ENCODE measurements at regions not wholly inside any gene's neighbourhood (a gene's known extent, or its start where the extent isn't known, plus 50 kb on each side); places are given as distances from the start of the nearest gene placed in this dataset.

GRCh38 chr18:7172611-7173010, 55.0 kb upstream of the LAMA1 start:
- Histone ChIP-seq H3K36me3 (ENCODE audit: control insufficient read depth in 1 of 2, insufficient read depth in 2 of 2, low read depth in 1 of 2, low read length in 2 of 2) (no peaks in the 10 kb centered on the region), H2AFZ (ENCODE audit: low read depth, low read length) (no peak overlapping the region), H4K91ac (ENCODE audit: low read length) (no peak overlapping the region), H3K79me1 (replicated peaks; ENCODE audit: low read length, poor library complexity, severe bottlenecking) (no peaks in the 10 kb centered on the region), H3K4me1 (ENCODE audit: control insufficient read depth, insufficient read depth, low read depth, low read length) (peaks cover 1% of the 10 kb centered on the region), H3K9me3 (ENCODE audit: control insufficient read depth, low read length) (no peaks in the 10 kb centered on the region), H2AK5ac (ENCODE audit: low read length, severe bottlenecking) (no peak overlapping the region), H3K18ac (ENCODE audit: low read depth in 1 of 2, low read length in 2 of 2) (no peak overlapping the region), H3K4me2 (ENCODE audit: low read length, poor library complexity, severe bottlenecking) (no peak overlapping the region), H4K8ac (ENCODE audit: low read length) (no peak overlapping the region), H3K14ac (ENCODE audit: low read length in 2 of 2) (no peak overlapping the region), H3K27me3 (ENCODE audit: control insufficient read depth in 1 of 2, insufficient read depth in 1 of 2, low read length in 2 of 2) (peaks cover 0 to 4% of the 10 kb centered on the region in 2 experiments), H2BK5ac (ENCODE audit: low read depth, low read length, poor library complexity, severe bottlenecking) (no peak overlapping the region), H3K9ac (ENCODE audit: low read length) (no peak overlapping the region), H3K27ac (ENCODE audit: low read length, poor library complexity, severe bottlenecking) (no peak overlapping the region), H3K23ac (ENCODE audit: low read length in 2 of 2) (no peak overlapping the region), H2BK12ac (ENCODE audit: low read length in 2 of 2) (no peak overlapping the region), H3K4ac (ENCODE audit: low read depth in 1 of 2, low read length in 2 of 2) (no peak overlapping the region), H2BK120ac (ENCODE audit: low read depth, low read length) (no peak overlapping the region), H2BK15ac (ENCODE audit: low read depth, poor library complexity, severe bottlenecking) (no peak overlapping the region), H3K4me3 (ENCODE audit: insufficient read depth in 1 of 2, low read depth in 1 of 2, low read length in 2 of 2) (no peak overlapping the region)
- DNase-seq, result no peak
- WGBS, result 79% methylated on average over 10 of the region's 10 CpGs

GRCh38 chr18:7170292-7170691, 52.7 kb upstream of the LAMA1 start:
- no peak overlapping the region for H2BK120ac ChIP-seq (ENCODE audit: low read depth, low read length)
- H3K23ac ChIP-seq (ENCODE audit: low read length in 2 of 2), result no peak overlapping the region
- H2BK15ac ChIP-seq (ENCODE audit: low read depth, poor library complexity, severe bottlenecking), result no peak overlapping the region
- no peak for DNase-seq
- H2BK12ac ChIP-seq (ENCODE audit: low read length in 2 of 2), result no peak overlapping the region
- H3K9ac ChIP-seq (ENCODE audit: low read length), result no peak overlapping the region
- H3K14ac ChIP-seq (ENCODE audit: low read length in 2 of 2), result no peak overlapping the region
- no peaks in the 10 kb centered on the region for H3K79me1 ChIP-seq (replicated peaks; ENCODE audit: low read length, poor library complexity, severe bottlenecking)
- no peak overlapping the region for H2AFZ ChIP-seq (ENCODE audit: low read depth, low read length)
- H3K9me3 ChIP-seq (ENCODE audit: control insufficient read depth, low read length), result no peaks in the 10 kb centered on the region
- H3K4me1 ChIP-seq (ENCODE audit: control insufficient read depth, insufficient read depth, low read depth, low read length), result peaks cover 1% of the 10 kb centered on the region
- no peak overlapping the region for H2AK5ac ChIP-seq (ENCODE audit: low read length, severe bottlenecking)
- H3K4me2 ChIP-seq (ENCODE audit: low read length, poor library complexity, severe bottlenecking), result no peak overlapping the region
- no peak overlapping the region for H3K4me3 ChIP-seq (ENCODE audit: insufficient read depth in 1 of 2, low read depth in 1 of 2, low read length in 2 of 2)
- no peak overlapping the region for H3K27ac ChIP-seq (ENCODE audit: low read length, poor library complexity, severe bottlenecking)
- WGBS, result 88% methylated on average over 8 of the region's 8 CpGs
- H3K18ac ChIP-seq (ENCODE audit: low read depth in 1 of 2, low read length in 2 of 2), result no peak overlapping the region
- no peak overlapping the region for H4K8ac ChIP-seq (ENCODE audit: low read length)
- H3K36me3 ChIP-seq (ENCODE audit: control insufficient read depth in 1 of 2, insufficient read depth in 2 of 2, low read depth in 1 of 2, low read length in 2 of 2), result no peaks in the 10 kb centered on the region
- H3K4ac ChIP-seq (ENCODE audit: low read depth in 1 of 2, low read length in 2 of 2), result no peak overlapping the region
- H3K27me3 ChIP-seq (ENCODE audit: control insufficient read depth in 1 of 2, insufficient read depth in 1 of 2, low read length in 2 of 2), result peaks cover 0 to 4% of the 10 kb centered on the region in 2 experiments
- H2BK5ac ChIP-seq (ENCODE audit: low read depth, low read length, poor library complexity, severe bottlenecking), result no peak overlapping the region
- no peak overlapping the region for H4K91ac ChIP-seq (ENCODE audit: low read length)

DNA sequence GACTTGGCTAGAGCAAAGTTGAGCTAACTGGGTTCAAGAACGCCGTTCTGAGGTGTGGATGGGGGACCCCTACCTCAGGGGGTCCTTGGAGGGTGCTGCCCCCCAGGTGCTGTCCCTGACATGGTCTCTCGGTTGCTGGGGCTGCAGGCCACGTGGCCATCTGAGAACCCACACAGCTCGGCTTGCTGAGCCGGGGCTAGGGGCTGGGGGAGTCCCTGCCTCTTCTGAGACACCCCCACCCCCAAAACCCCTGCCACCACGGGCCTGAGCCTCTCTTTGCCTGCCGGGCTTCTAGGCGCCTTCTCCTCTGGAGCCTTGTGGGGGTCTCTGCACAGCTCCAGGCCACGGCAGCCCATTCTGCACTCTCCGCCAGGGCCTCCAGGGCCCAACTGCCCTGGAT, 52.0 kb upstream of the LAMA1 start:
- Histone ChIP-seq H2BK120ac (ENCODE audit: low read depth, low read length) (no peak overlapping the region), H3K27ac (ENCODE audit: low read length, poor library complexity, severe bottlenecking) (no peak overlapping the region), H2BK15ac (ENCODE audit: low read depth, poor library complexity, severe bottlenecking) (no peak overlapping the region), H3K36me3 (ENCODE audit: control insufficient read depth in 1 of 2, insufficient read depth in 2 of 2, low read depth in 1 of 2, low read length in 2 of 2) (no peaks in the 10 kb centered on the region), H2BK5ac (ENCODE audit: low read depth, low read length, poor library complexity, severe bottlenecking) (no peak overlapping the region), H3K4me3 (ENCODE audit: insufficient read depth in 1 of 2, low read depth in 1 of 2, low read length in 2 of 2) (no peak overlapping the region), H3K9ac (ENCODE audit: low read length) (no peak overlapping the region), H3K4me2 (ENCODE audit: low read length, poor library complexity, severe bottlenecking) (no peak overlapping the region), H3K4me1 (ENCODE audit: control insufficient read depth, insufficient read depth, low read depth, low read length) (peaks cover 1% of the 10 kb centered on the region), H2AK5ac (ENCODE audit: low read length, severe bottlenecking) (no peak overlapping the region), H3K18ac (ENCODE audit: low read depth in 1 of 2, low read length in 2 of 2) (no peak overlapping the region), H2AFZ (ENCODE audit: low read depth, low read length) (no peak overlapping the region), H3K4ac (ENCODE audit: low read depth in 1 of 2, low read length in 2 of 2) (no peak overlapping the region), H3K27me3 (ENCODE audit: control insufficient read depth in 1 of 2, insufficient read depth in 1 of 2, low read length in 2 of 2) (peaks cover 0 to 4% of the 10 kb centered on the region in 2 experiments), H3K23ac (ENCODE audit: low read length in 2 of 2) (no peak overlapping the region), H2BK12ac (ENCODE audit: low read length in 2 of 2) (no peak overlapping the region), H3K14ac (ENCODE audit: low read length in 2 of 2) (no peak overlapping the region), H4K91ac (ENCODE audit: low read length) (no peak overlapping the region), H3K79me1 (replicated peaks; ENCODE audit: low read length, poor library complexity, severe bottlenecking) (no peaks in the 10 kb centered on the region), H4K8ac (ENCODE audit: low read length) (no peak overlapping the region), H3K9me3 (ENCODE audit: control insufficient read depth, low read length) (no peaks in the 10 kb centered on the region)
- DNase-seq, result no peak
- WGBS, result 77% methylated on average over 11 of the region's 11 CpGs

DNA sequence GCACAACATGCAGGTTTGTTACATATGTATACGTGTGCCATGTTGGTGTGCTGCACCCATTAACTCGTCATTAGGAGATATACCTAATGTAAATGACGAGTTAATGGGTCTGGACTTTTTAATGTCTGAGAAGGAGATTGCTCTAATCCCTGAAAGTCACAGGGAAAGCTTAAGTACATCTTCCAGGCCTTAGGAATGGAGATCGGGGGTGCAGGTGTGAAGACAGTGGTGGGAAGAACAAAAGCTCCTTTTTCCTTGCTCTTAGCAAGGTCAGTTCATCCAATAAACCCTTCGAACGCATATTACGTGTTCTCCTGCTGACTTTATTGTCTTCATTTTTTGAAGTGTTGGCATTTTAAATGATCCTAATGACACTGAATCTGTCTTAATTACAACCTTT, 50.8 kb upstream of the LAMA1 start:
- Histone ChIP-seq H2AK5ac (ENCODE audit: low read length, severe bottlenecking) (no peak overlapping the region), H2BK15ac (ENCODE audit: low read depth, poor library complexity, severe bottlenecking) (no peak overlapping the region), H3K18ac (ENCODE audit: low read depth in 1 of 2, low read length in 2 of 2) (no peak overlapping the region), H3K79me1 (replicated peaks; ENCODE audit: low read length, poor library complexity, severe bottlenecking) (no peaks in the 10 kb centered on the region), H3K23ac (ENCODE audit: low read length in 2 of 2) (no peak overlapping the region), H3K27ac (ENCODE audit: low read length, poor library complexity, severe bottlenecking) (no peak overlapping the region), H3K4me2 (ENCODE audit: low read length, poor library complexity, severe bottlenecking) (no peak overlapping the region), H3K4me1 (ENCODE audit: control insufficient read depth, insufficient read depth, low read depth, low read length) (peaks cover 1% of the 10 kb centered on the region), H3K4me3 (ENCODE audit: insufficient read depth in 1 of 2, low read depth in 1 of 2, low read length in 2 of 2) (no peak overlapping the region), H4K91ac (ENCODE audit: low read length) (no peak overlapping the region), H2BK120ac (ENCODE audit: low read depth, low read length) (no peak overlapping the region), H2BK12ac (ENCODE audit: low read length in 2 of 2) (no peak overlapping the region), H3K9ac (ENCODE audit: low read length) (no peak overlapping the region), H2AFZ (ENCODE audit: low read depth, low read length) (no peak overlapping the region), H3K4ac (ENCODE audit: low read depth in 1 of 2, low read length in 2 of 2) (no peak overlapping the region), H4K8ac (ENCODE audit: low read length) (no peak overlapping the region), H3K14ac (ENCODE audit: low read length in 2 of 2) (no peak overlapping the region), H3K36me3 (ENCODE audit: control insufficient read depth in 1 of 2, insufficient read depth in 2 of 2, low read depth in 1 of 2, low read length in 2 of 2) (no peaks in the 10 kb centered on the region), H3K27me3 (ENCODE audit: control insufficient read depth in 1 of 2, insufficient read depth in 1 of 2, low read length in 2 of 2) (peaks cover 0 to 4% of the 10 kb centered on the region in 2 experiments), H3K9me3 (ENCODE audit: control insufficient read depth, low read length) (no peaks in the 10 kb centered on the region), H2BK5ac (ENCODE audit: low read depth, low read length, poor library complexity, severe bottlenecking) (no peak overlapping the region)
- no peak for DNase-seq
- 68% methylated on average over 4 of the region's 7 CpGs for WGBS

All from mesenchymal stem cell (in vitro differentiated cells and primary cell).